Neuronal stem cell (in vitro differentiated cells): ENCODE measurements at regions not wholly inside any gene's neighbourhood (a gene's known extent, or its start where the extent isn't known, plus 50 kb on each side); places are given as distances from the start of the nearest gene placed in this dataset.

Experiments
- DNase-seq: peaks from one replicate; pipeline ENCODE4 v3.0.0-alpha.2; 2013; ENCODE audit warnings: low spot score
- H2AFZ ChIP-seq: one replicate; pipeline ENCODE4 v1.6.1; 2013; ENCODE audit warnings: mild to moderate bottlenecking, low read length, inconsistent platforms
- H2AK5ac ChIP-seq: 2 replicates; pipeline ENCODE4 v1.6.1; 2013; ENCODE audit warnings: low read depth, mild to moderate bottlenecking, inconsistent platforms, low read length, moderate library complexity, mixed read lengths
- H2BK120ac ChIP-seq: 2 replicates; pipeline ENCODE4 v1.6.1; 2013; ENCODE audit warnings: low read depth, mild to moderate bottlenecking, inconsistent platforms, low read length, moderate library complexity, mixed read lengths
- H2BK12ac ChIP-seq: one replicate; pipeline ENCODE4 v1.6.1; 2013; ENCODE audit warnings: low read length, inconsistent platforms
- H2BK15ac ChIP-seq: 2 replicates; pipeline ENCODE4 v1.6.1; 2013; ENCODE audit warnings: mild to moderate bottlenecking, low read length, inconsistent platforms, mixed read lengths
- H2BK5ac ChIP-seq: one replicate; pipeline ENCODE4 v1.6.1; 2013; ENCODE audit warnings: inconsistent platforms, mild to moderate bottlenecking, low read length, moderate library complexity
- H3K14ac ChIP-seq: one replicate; pipeline ENCODE4 v1.6.1; 2013; ENCODE audit warnings: low read length, inconsistent platforms
- H3K18ac ChIP-seq: 2 replicates; pipeline ENCODE4 v1.6.1; 2013; ENCODE audit warnings: low read length, inconsistent platforms
- H3K23ac ChIP-seq: 2 replicates; pipeline ENCODE4 v1.6.1; 2013; ENCODE audit warnings: low read depth, mild to moderate bottlenecking, mixed read lengths, low read length, inconsistent platforms; ENCODE audit not compliant: poor library complexity
- H3K27ac ChIP-seq: replicated peaks from 3 replicates; pipeline ENCODE4 v1.5.1; 2013; ENCODE audit warnings: low read length, inconsistent platforms
- H3K27me3 ChIP-seq, 3 experiments: 2 replicates each; pipeline ENCODE4 v1.6.1; 2013; ENCODE audit warnings: low read length in 3 of 3, mild to moderate bottlenecking in 2 of 3, inconsistent platforms in 1 of 3, low read depth in 1 of 3, mixed read lengths in 1 of 3, moderate library complexity in 1 of 3; ENCODE audit not compliant: control insufficient read depth in 3 of 3, insufficient read depth in 3 of 3
- H3K36me3 ChIP-seq, 2 donors: replicated peaks in 1 of 2; 2 replicates each; pipeline ENCODE4 v1.6.1; 2013; ENCODE audit warnings: low read length in 2 of 2; ENCODE audit not compliant: control insufficient read depth in 2 of 2, insufficient read depth in 2 of 2
- H3K4ac ChIP-seq: 2 replicates; pipeline ENCODE4 v1.6.1; 2013; ENCODE audit warnings: inconsistent platforms, mild to moderate bottlenecking, low read length, moderate library complexity
- H3K4me1 ChIP-seq, 2 donors: 1 replicate in 1 of 2; 2 replicates in 1 of 2; pipeline ENCODE4 v1.6.1; 2013; ENCODE audit warnings: low read length in 2 of 2, low read depth in 1 of 2; ENCODE audit not compliant: control insufficient read depth in 2 of 2, insufficient read depth in 1 of 2
- H3K4me2 ChIP-seq: one replicate; pipeline ENCODE4 v1.6.1; 2013; ENCODE audit warnings: mild to moderate bottlenecking, low read length, inconsistent platforms; ENCODE audit not compliant: insufficient read depth, poor library complexity, severe bottlenecking
- H3K4me3 ChIP-seq, 2 donors: 2 replicates each; pipeline ENCODE4 v1.5.1; 2013; ENCODE audit warnings: low read length in 2 of 2, mild to moderate bottlenecking in 2 of 2, inconsistent platforms in 1 of 2, moderate library complexity in 1 of 2
- H3K79me1 ChIP-seq: one replicate; pipeline ENCODE4 v1.6.1; 2013; ENCODE audit warnings: low read depth, mild to moderate bottlenecking, inconsistent platforms, low read length, moderate library complexity
- H3K9ac ChIP-seq: one replicate; pipeline ENCODE4 v1.6.1; 2013; ENCODE audit warnings: mild to moderate bottlenecking, low read depth, low read length, inconsistent platforms; ENCODE audit not compliant: poor library complexity
- H3K9me3 ChIP-seq, 2 donors: replicated peaks in 1 of 2; 2 replicates each; pipeline versions ENCODE3 to v1.6.1; 2013; ENCODE audit warnings: low read length in 2 of 2, mild to moderate bottlenecking in 2 of 2, inconsistent platforms in 1 of 2, low read depth in 1 of 2, mixed read lengths in 1 of 2, moderate library complexity in 1 of 2; ENCODE audit not compliant: control insufficient read depth in 2 of 2, insufficient read depth in 1 of 2
- H4K8ac ChIP-seq: one replicate; pipeline ENCODE4 v1.6.1; 2013; ENCODE audit warnings: low read depth, mild to moderate bottlenecking, inconsistent platforms, low read length, moderate library complexity
- H4K91ac ChIP-seq: one replicate; pipeline ENCODE4 v1.6.1; 2013; ENCODE audit warnings: low read length, low read depth, mild to moderate bottlenecking, inconsistent platforms; ENCODE audit not compliant: poor library complexity
- WGBS, 2 donors: extraction: QIAGEN DNeasy Blood & Tissue Kit; methylation state at CpG; one replicate each; pipeline ENCODE4 v1.1.7; 2013; ENCODE audit warnings: missing lambda C conversion rate in 2 of 2, mixed read lengths in 1 of 2; ENCODE audit not compliant: insufficient read length in 2 of 2, insufficient replicate concordance in 1 of 2; ENCODE audit errors: extremely low coverage in 2 of 2; 5-methylcytosine and 5-hydroxymethylcytosine counted together

DNA sequence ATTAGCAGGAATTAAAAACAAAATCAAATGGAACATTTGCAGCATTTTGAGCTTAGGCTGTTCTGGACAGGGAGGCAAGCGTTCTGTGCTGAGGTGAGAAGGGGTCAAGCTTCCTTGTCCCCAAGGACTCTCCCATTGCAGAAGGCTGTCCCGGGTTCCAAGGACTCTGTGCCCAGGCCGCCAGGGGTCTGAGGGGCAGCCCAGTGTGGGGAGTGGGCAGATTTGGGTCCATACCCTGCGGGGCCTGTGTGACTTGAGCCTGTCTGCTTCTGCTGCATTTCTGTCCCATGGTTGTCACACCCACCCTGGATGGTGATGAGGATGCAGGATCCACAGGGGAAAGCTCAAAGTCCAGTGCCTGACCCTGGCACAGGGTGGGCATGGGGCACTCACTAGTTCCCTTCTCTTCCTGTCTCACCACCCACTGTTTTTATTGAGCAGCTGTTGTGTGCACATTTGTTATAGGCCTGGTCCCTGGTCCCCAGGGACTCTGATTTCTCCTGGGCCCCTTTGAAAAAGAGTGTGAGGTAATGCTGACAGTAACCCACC, 211.4 kb upstream of the HS6ST1 start:
- Histone ChIP-seq H2BK120ac (peak overlapping the region; percentile 37), H3K23ac (no peak overlapping the region), H4K8ac (no peak overlapping the region), H3K14ac (no peak overlapping the region), H2AK5ac (no peak overlapping the region), H3K4ac (no peak overlapping the region), H3K27ac (no peak overlapping the region), H3K79me1 (no peaks in the 10 kb centered on the region), H3K4me3 (no peak overlapping the region), H3K4me2 (no peak overlapping the region), H4K91ac (no peak overlapping the region), H3K9me3 (peaks cover 0 to 8% of the 10 kb centered on the region in 2 donors), H3K18ac (no peak overlapping the region), H2BK5ac (no peak overlapping the region), H3K27me3 (no peaks in the 10 kb centered on the region), H3K9ac (no peak overlapping the region), H2BK15ac (no peak overlapping the region), H3K4me1 (peaks cover 0 to 2% of the 10 kb centered on the region in 2 donors), H2BK12ac (no peak overlapping the region), H3K36me3 (no peaks in the 10 kb centered on the region), H2AFZ (no peak overlapping the region)
- WGBS, 2 donors, result no CpG with 5 or more reads among the region's 4 CpGs
- DNase-seq, result no peak

DNA sequence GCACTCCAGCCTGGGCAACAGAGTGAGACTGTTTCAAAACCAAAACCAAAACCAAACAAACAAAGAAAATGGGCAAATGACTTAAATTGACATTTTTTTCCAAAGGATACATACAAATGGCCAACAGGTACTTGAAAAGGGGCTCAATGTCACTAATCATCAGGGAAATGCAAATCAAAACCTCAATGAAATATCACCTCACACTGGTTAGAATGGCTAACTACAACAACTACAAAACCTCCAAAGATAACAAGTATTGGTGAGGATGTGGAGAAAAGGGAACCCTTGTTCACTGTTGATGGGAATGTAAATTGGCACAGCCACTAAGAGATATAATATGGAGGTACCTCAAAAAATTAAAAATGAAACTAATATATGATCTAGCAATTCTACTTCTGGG, 213.2 kb upstream of the HS6ST1 start:
- Histone ChIP-seq H3K14ac (no peak overlapping the region), H3K9me3 (peaks cover 0 to 17% of the 10 kb centered on the region in 2 donors), H2BK12ac (no peak overlapping the region), H3K4ac (no peak overlapping the region), H4K91ac (no peak overlapping the region), H3K27me3 (no peaks in the 10 kb centered on the region), H3K23ac (no peak overlapping the region), H3K36me3 (no peaks in the 10 kb centered on the region), H3K4me3 (no peak overlapping the region), H2AK5ac (no peak overlapping the region), H2BK15ac (no peak overlapping the region), H2BK5ac (no peak overlapping the region), H3K4me2 (no peak overlapping the region), H3K27ac (no peak overlapping the region), H4K8ac (no peak overlapping the region), H3K18ac (no peak overlapping the region), H3K4me1 (peaks cover 0 to 3% of the 10 kb centered on the region in 2 donors), H3K79me1 (no peaks in the 10 kb centered on the region), H2BK120ac (no peak overlapping the region), H3K9ac (no peak overlapping the region), H2AFZ (no peak overlapping the region)
- DNase-seq, result no peak

DNA sequence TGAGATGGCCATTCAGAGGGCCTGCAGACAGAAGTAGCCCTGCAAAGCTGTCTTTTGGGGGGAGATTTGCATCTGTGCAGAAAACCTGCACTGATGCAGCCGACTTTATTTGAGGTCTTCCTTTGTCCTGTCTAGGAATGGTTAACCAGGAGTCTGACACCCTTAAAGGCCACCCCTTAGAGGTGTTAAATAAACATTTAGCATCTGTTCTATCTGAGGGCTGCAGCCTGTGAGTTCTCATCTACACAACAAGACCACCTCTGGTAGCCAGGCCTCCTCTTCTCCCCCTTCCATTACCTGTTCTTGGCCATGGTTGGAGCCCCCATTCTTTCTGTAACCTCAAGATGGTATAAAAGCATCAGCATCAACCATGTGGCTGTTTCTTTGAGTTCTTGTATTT, 214.4 kb upstream of the HS6ST1 start:
- Histone ChIP-seq H4K8ac (no peak overlapping the region), H3K18ac (no peak overlapping the region), H3K9ac (no peak overlapping the region), H3K27me3 (no peaks in the 10 kb centered on the region), H3K4ac (no peak overlapping the region), H4K91ac (no peak overlapping the region), H2BK12ac (no peak overlapping the region), H2AK5ac (no peak overlapping the region), H3K4me1 (peaks cover 5 to 9% of the 10 kb centered on the region in 2 donors), H3K9me3 (peaks cover 0 to 17% of the 10 kb centered on the region in 2 donors), H3K36me3 (no peaks in the 10 kb centered on the region), H3K4me3 (no peak overlapping the region), H3K79me1 (no peaks in the 10 kb centered on the region), H2BK120ac (no peak overlapping the region), H2BK5ac (no peak overlapping the region), H3K14ac (no peak overlapping the region), H3K4me2 (no peak overlapping the region), H3K23ac (no peak overlapping the region), H3K27ac (no peak overlapping the region), H2AFZ (no peak overlapping the region), H2BK15ac (no peak overlapping the region)
- WGBS, 2 donors, result no CpG with 5 or more reads among the region's 1 CpG
- DNase-seq, result no peak

DNA sequence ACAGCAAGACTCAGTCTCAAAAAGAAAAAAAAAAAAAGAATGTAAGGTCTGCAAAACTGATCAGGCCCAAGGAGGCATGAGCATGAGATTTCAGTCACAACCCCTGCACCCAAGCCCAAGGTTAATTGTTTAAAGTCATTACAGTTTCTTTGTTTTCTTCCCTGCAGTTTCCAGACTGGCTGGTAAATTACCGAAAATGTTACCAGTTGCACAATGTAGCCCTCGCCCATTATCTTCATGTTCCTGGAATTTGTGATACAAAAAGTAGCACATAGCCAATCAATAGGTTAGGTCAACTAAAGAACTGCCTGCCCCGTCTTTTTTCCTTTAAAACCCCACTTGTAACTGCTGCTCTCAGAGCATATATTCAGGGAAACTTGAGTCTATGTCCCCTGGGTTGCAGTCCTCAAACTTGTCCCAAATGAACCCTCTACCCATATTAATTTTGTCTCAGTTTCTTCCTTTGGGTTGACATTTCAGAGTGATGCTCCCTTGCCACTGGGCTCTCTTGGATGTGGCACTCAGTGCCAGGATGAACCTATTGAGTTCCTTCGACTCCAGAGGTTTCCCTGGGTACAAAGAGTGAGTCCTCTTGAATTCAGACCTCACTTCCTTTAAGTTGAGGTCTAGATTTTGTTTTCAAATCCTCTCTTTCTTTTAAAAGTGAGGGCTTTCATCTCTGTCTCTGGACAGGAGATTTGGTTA, 216.2 kb upstream of the HS6ST1 start:
- H3K79me1 ChIP-seq, result no peaks in the 10 kb centered on the region
- no peak overlapping the region for H4K91ac ChIP-seq
- H3K18ac ChIP-seq, result no peak overlapping the region
- no peak overlapping the region for H2BK15ac ChIP-seq
- no peak overlapping the region for H3K14ac ChIP-seq
- no peak overlapping the region for H4K8ac ChIP-seq
- no peak overlapping the region for H3K4ac ChIP-seq
- H2BK120ac ChIP-seq, result no peak overlapping the region
- no peak overlapping the region for H2BK5ac ChIP-seq
- no peak overlapping the region for H2AFZ ChIP-seq
- no CpG with 5 or more reads among the region's 4 CpGs for WGBS, 2 donors
- peaks cover 0 to 17% of the 10 kb centered on the region in 2 donors for H3K9me3 ChIP-seq
- no peak overlapping the region for H3K4me3 ChIP-seq
- no peak overlapping the region for H3K9ac ChIP-seq
- no peak for DNase-seq
- no peak overlapping the region for H3K23ac ChIP-seq
- no peak overlapping the region for H3K4me2 ChIP-seq
- no peak overlapping the region for H3K27ac ChIP-seq
- H2AK5ac ChIP-seq, result no peak overlapping the region
- no peaks in the 10 kb centered on the region for H3K36me3 ChIP-seq
- no peak overlapping the region for H2BK12ac ChIP-seq
- peaks cover 8 to 14% of the 10 kb centered on the region in 2 donors for H3K4me1 ChIP-seq
- H3K27me3 ChIP-seq, result no peaks in the 10 kb centered on the region
